Calu3 (cell line): ENCODE measurements at regions not wholly inside any gene's neighbourhood (a gene's known extent, or its start where the extent isn't known, plus 50 kb on each side); places are given as distances from the start of the nearest gene placed in this dataset.
A peak's percentile ranks its signal among the peaks of the same experiment; 100 is the strongest.

ENCODE experiments used
- BruUV-seq: library from RNA; stranded (reverse); fragments of 400-500 nt; replicated peaks from 2 replicates; lab custom pipeline; 2021; lab: Mats Ljungman, UMichigan
- CTCF ChIA-PET: fragments of 300-600 bp; sonication (Branson Sonifier 250); formaldehyde crosslinking; loops from one replicate; lab custom pipeline; 2022; ENCODE audit warnings: antibody characterized with exemption; lab: Charles Lee
- DNase-seq: peaks from one replicate; pipeline ENCODE4 v3.0.0; 2022
- H3K27ac Mint-ChIP-seq: one replicate; pipeline ENCODE4 v1.8.0; 2022; ENCODE audit warnings: mixed read lengths; ENCODE audit not compliant: unreplicated experiment
- H3K27me3 Mint-ChIP-seq: one replicate; pipeline ENCODE4 v1.8.0; 2022; ENCODE audit warnings: mixed read lengths; ENCODE audit not compliant: unreplicated experiment
- H3K36me3 Mint-ChIP-seq: one replicate; pipeline ENCODE4 v1.8.0; 2022; ENCODE audit warnings: mild to moderate bottlenecking, moderate library complexity, mixed read lengths; ENCODE audit not compliant: insufficient read depth, unreplicated experiment
- H3K4me1 Mint-ChIP-seq: one replicate; pipeline ENCODE4 v1.8.0; 2022; ENCODE audit warnings: mild to moderate bottlenecking, low read depth, mixed read lengths; ENCODE audit not compliant: unreplicated experiment
- H3K4me3 Mint-ChIP-seq: one replicate; pipeline ENCODE4 v1.8.0; 2022; ENCODE audit warnings: mild to moderate bottlenecking, low read depth, moderate library complexity, mixed read lengths; ENCODE audit not compliant: unreplicated experiment
- H3K9me3 Mint-ChIP-seq: one replicate; pipeline ENCODE4 v1.8.0; 2022; ENCODE audit warnings: low read depth, mixed read lengths; ENCODE audit not compliant: unreplicated experiment
- intact Hi-C: fragments of 100-400 bp; cut with micrococcal nuclease; formaldehyde crosslinking; loops from one replicate; pipeline ENCODE4 v1.10.0; 2022; ENCODE audit not compliant: unreplicated experiment
- TF ChIP-seq, protein P1 (sequence below): fragments of 200-600 bp; IDR thresholded peaks from one replicate; pipeline ENCODE4 v1.8.0; 2022; ENCODE audit warnings: antibody characterized with exemption; ENCODE audit not compliant: unreplicated experiment

DNA sequence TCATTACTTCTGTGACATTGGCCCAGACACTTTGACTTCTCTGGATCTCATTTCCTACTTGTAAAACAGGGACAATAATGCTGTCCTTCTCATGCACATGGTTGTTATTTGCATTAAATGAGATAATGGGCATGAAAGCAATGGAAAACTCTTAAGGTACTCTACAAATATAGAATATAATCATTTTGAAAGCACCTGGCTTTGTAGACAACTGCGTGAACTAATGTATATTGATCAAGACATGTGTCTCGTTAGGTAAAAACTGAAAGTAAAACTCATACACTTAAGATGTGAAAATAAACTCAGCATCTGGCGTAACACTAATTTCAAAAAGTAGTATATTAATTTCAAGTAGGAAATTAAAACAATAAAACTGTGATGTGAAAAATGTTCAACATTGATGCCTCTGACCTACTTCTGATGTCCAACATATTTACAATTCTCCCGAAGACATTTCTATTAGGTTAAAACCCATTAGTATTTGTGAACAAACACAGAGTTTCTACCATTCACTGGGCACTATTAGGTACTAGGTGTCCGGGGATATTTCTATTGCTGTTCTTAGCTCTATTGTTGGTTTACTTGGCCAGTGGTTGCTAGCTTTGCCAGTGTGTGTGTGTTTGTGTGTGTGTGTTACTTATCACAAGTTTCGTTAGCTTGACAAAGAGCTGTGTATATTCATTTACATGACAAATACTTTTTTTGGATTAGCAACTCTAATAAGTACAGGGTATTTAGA lies 220.5 kb downstream of the KCNRG start:
- intact Hi-C loops, result no loop called here
- no peaks in the 10 kb centered on the region for H3K36me3 Mint-ChIP-seq
- no peaks in the 10 kb centered on the region for H3K9me3 Mint-ChIP-seq
- H3K27me3 Mint-ChIP-seq, result no peaks in the 10 kb centered on the region
- DNase-seq, result no peak
- peak overlapping the region; percentile 42 for H3K4me3 Mint-ChIP-seq
- CTCF ChIA-PET, result interaction anchor here (0.5 kb wide), 1 partner anchor 171 kb away, joined by 4 read pairs; no protein-coding TSS in a partner anchor
- no peak overlapping the region for H3K27ac Mint-ChIP-seq
- BruUV-seq, result no TSS peak
- peaks cover 19% of the 10 kb centered on the region for H3K4me1 Mint-ChIP-seq
- TF ChIP-seq, protein P1, sequence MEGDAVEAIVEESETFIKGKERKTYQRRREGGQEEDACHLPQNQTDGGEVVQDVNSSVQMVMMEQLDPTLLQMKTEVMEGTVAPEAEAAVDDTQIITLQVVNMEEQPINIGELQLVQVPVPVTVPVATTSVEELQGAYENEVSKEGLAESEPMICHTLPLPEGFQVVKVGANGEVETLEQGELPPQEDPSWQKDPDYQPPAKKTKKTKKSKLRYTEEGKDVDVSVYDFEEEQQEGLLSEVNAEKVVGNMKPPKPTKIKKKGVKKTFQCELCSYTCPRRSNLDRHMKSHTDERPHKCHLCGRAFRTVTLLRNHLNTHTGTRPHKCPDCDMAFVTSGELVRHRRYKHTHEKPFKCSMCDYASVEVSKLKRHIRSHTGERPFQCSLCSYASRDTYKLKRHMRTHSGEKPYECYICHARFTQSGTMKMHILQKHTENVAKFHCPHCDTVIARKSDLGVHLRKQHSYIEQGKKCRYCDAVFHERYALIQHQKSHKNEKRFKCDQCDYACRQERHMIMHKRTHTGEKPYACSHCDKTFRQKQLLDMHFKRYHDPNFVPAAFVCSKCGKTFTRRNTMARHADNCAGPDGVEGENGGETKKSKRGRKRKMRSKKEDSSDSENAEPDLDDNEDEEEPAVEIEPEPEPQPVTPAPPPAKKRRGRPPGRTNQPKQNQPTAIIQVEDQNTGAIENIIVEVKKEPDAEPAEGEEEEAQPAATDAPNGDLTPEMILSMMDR, result no peak

- intact Hi-C loops, result no loop called here
- peaks cover 26% of the 10 kb centered on the region for H3K4me1 Mint-ChIP-seq
- BruUV-seq, result no TSS peak
Measured at GRCh38 chr13:50236898-50237318, 221.7 kb downstream of the KCNRG start.

DNA sequence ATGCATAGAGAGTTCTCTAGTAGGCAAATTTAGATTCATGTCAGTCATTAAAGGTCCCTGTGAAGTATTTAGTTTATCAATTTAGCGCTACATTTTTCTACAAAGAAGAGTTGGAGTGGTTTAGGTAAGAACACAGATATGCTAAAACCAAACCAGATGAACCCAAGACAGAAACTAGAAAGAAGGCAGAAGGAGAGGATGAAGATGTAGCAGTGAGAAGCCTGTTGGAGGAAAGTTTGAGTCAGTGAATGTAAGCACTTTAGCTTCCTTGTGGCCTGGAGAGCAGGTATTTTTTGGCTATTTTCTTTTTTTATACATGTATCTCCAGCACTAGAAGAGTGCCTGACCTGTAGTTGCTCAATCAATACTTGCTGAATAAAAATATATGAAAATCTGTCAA lies 223.7 kb downstream of the KCNRG start:
- Mint-ChIP-seq H3K9me3 (no peaks in the 10 kb centered on the region), H3K27ac (no peak overlapping the region), H3K27me3 (no peaks in the 10 kb centered on the region), H3K36me3 (no peaks in the 10 kb centered on the region), H3K4me1 (peaks cover 29% of the 10 kb centered on the region), H3K4me3 (no peak overlapping the region)
- CTCF ChIA-PET, result no interaction called here
- DNase-seq, result no peak
- BruUV-seq, result no TSS peak
- intact Hi-C loops, result no loop called here
- TF ChIP-seq, protein P1, result no peak

More at GRCh38 chr13:50236898-50237318, 221.7 kb downstream of the KCNRG start:
- H3K9me3 Mint-ChIP-seq, result no peaks in the 10 kb centered on the region
- H3K36me3 Mint-ChIP-seq, result no peaks in the 10 kb centered on the region
- H3K27ac Mint-ChIP-seq, result no peak overlapping the region
- H3K4me3 Mint-ChIP-seq, result no peak overlapping the region
- CTCF ChIA-PET, result interaction anchor here (0.5 kb wide), 1 partner anchor 621 kb away, joined by 4 read pairs; no protein-coding TSS in a partner anchor
- no peaks in the 10 kb centered on the region for H3K27me3 Mint-ChIP-seq
- DNase-seq, result no peak
- TF ChIP-seq, protein P1, result no peak

DNA sequence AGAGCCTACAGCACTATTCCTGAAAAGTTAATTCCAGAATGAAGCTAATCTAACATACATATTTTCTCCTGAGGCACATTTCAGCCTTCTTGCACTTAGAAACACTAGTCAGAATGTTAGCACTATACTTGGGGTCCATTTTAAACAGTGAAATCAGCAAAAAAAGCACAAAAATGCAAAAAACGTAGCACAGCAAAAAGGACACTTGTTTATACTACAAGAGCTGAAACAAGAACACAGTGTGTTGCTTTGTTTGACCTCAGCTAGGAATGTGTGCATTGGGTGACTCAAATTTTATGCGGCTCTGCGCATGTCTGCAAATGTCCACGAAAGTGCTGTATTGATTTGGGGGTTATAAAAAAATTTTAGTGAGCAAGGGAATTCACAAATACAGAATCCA lies 226.2 kb downstream of the KCNRG start:
- BruUV-seq, result no TSS peak

More for the DNA sequence above, 226.2 kb downstream of the KCNRG start:
- peaks cover 47% of the 10 kb centered on the region for H3K4me1 Mint-ChIP-seq
- intact Hi-C loops, result loop anchor here (10.0 kb wide), 1 partner anchor 123 kb away; no protein-coding TSS in a partner anchor
- TF ChIP-seq, protein P1, result no peak
- H3K27me3 Mint-ChIP-seq, result no peaks in the 10 kb centered on the region
- no peaks in the 10 kb centered on the region for H3K9me3 Mint-ChIP-seq
- no peaks in the 10 kb centered on the region for H3K36me3 Mint-ChIP-seq
- CTCF ChIA-PET, result no interaction called here
- DNase-seq, result peak; percentile 43
- no peak overlapping the region for H3K4me3 Mint-ChIP-seq
- peak overlapping the region; percentile 69 for H3K27ac Mint-ChIP-seq
